ENCODE measurements at regions not wholly inside any gene's neighbourhood (a gene's known extent, or its start where the extent isn't known, plus 50 kb on each side); places are given as distances from the start of the nearest gene placed in this dataset.

DNA sequence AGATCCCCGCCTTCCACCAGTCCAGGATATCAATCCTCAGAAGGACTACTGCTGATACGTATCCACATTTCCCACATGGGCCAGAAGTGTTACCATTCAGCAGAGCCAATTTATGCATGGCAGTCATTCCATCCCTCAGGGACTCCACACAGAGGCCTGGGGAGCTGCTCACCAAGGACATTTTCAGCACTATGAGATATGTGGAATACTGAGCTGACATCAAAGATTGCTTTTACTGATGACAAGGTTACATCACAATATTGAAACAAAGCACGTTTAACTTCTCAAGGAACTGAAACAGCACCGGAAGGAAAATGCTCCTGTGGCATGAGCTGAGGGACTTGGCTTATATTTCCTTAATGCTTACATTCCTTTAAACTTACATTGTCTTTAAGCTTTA, 335.1 kb downstream of the BMPER start:
- Histone ChIP-seq H3K4me2 (no peak overlapping the region), H2AFZ (no peak overlapping the region), H3K79me2 (no peaks in the 10 kb centered on the region), H3K4me3 (no peak overlapping the region), H4K20me1 (ENCODE audit: insufficient read depth, poor library complexity, severe bottlenecking) (no peaks in the 10 kb centered on the region), H3K36me3 (replicated peaks; ENCODE audit: insufficient read depth, low read depth) (no peaks in the 10 kb centered on the region), H3K9me2 (replicated peaks; ENCODE audit: insufficient read depth) (no peaks in the 10 kb centered on the region), H3K9me3 (ENCODE audit: low read depth) (no peaks in the 10 kb centered on the region), H3K27ac (no peak overlapping the region), H3K4me1 (ENCODE audit: insufficient read depth) (no peaks in the 10 kb centered on the region), H3K27me3 (no peaks in the 10 kb centered on the region)
- no peak for TF ChIP-seq EZH2 (IDR thresholded peaks at IDR 0.05; ENCODE audit: borderline replicate concordance)
- TF ChIP-seq EZH2phosphoT487 (IDR thresholded peaks at IDR 0.05; ENCODE audit: low read depth, severe bottlenecking, unreplicated experiment) = no peak
- TF ChIP-seq, protein P1, sequence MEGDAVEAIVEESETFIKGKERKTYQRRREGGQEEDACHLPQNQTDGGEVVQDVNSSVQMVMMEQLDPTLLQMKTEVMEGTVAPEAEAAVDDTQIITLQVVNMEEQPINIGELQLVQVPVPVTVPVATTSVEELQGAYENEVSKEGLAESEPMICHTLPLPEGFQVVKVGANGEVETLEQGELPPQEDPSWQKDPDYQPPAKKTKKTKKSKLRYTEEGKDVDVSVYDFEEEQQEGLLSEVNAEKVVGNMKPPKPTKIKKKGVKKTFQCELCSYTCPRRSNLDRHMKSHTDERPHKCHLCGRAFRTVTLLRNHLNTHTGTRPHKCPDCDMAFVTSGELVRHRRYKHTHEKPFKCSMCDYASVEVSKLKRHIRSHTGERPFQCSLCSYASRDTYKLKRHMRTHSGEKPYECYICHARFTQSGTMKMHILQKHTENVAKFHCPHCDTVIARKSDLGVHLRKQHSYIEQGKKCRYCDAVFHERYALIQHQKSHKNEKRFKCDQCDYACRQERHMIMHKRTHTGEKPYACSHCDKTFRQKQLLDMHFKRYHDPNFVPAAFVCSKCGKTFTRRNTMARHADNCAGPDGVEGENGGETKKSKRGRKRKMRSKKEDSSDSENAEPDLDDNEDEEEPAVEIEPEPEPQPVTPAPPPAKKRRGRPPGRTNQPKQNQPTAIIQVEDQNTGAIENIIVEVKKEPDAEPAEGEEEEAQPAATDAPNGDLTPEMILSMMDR (IDR thresholded peaks at IDR 0.05; ENCODE audit: poor library complexity) = no peak
- 89% methylated on average over 4 of the region's 4 CpGs for WGBS (ENCODE audit: low lambda C conversion rate, missing lambda C conversion rate)
- DNase-seq (ENCODE audit: low spot score) = no peak

DNA sequence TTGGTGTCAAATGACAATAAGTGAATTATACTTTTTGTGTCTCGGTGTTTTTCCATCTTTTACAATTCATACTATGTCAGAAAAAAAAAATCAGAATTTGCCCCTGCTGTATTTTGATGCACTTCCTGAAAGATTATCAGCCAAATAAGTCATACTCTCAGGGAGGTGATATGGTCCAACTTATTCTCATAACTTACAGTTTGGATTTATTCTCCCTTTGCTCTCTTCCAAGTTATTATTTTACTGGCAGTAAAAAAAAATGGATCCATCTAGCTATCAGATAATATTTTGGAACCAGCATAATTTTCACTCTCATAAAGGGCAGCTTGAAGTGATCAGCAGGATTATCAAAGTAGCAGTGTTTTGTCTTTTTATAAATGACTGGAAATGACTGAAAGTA, 337.1 kb downstream of the BMPER start:
- Histone ChIP-seq H4K20me1 (ENCODE audit: insufficient read depth, poor library complexity, severe bottlenecking) (no peaks in the 10 kb centered on the region), H3K27ac (no peak overlapping the region), H3K9me3 (ENCODE audit: low read depth) (no peaks in the 10 kb centered on the region), H3K4me1 (ENCODE audit: insufficient read depth) (no peaks in the 10 kb centered on the region), H2AFZ (no peak overlapping the region), H3K4me3 (no peak overlapping the region), H3K9me2 (replicated peaks; ENCODE audit: insufficient read depth) (no peaks in the 10 kb centered on the region), H3K36me3 (replicated peaks; ENCODE audit: insufficient read depth, low read depth) (no peaks in the 10 kb centered on the region), H3K4me2 (no peak overlapping the region), H3K27me3 (no peaks in the 10 kb centered on the region), H3K79me2 (no peaks in the 10 kb centered on the region)
- no peak for DNase-seq (ENCODE audit: low spot score)
- no peak for TF ChIP-seq EZH2phosphoT487 (IDR thresholded peaks at IDR 0.05; ENCODE audit: low read depth, severe bottlenecking, unreplicated experiment)
- no peak for TF ChIP-seq EZH2 (IDR thresholded peaks at IDR 0.05; ENCODE audit: borderline replicate concordance)
- TF ChIP-seq, protein P1 (IDR thresholded peaks at IDR 0.05; ENCODE audit: poor library complexity) = no peak
- WGBS (ENCODE audit: low lambda C conversion rate, missing lambda C conversion rate) = 78% methylated on average over 1 of the region's 1 CpG

DNA sequence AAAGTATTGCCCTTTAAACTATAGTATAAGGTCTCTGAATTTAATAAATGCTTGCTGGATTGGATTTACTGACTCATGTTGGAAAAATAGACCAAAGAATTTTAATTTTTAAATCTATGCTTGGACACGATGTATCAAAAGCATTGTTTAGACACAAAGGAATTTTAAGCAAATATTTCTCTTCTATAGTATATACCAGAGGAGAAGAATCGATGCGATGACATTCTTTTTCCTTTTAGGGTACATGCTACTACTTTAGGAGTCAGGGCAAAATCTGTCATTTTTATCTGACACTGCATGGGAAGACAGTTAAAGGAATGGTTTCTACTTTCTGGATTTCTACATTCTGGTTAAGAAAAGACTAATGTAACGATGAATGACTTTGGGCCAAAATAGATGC, 339.9 kb downstream of the BMPER start:
- H3K27me3 ChIP-seq = no peaks in the 10 kb centered on the region
- H3K4me3 ChIP-seq = no peak overlapping the region
- no peaks in the 10 kb centered on the region for H3K9me3 ChIP-seq (ENCODE audit: low read depth)
- H3K4me1 ChIP-seq (ENCODE audit: insufficient read depth) = no peaks in the 10 kb centered on the region
- DNase-seq (ENCODE audit: low spot score) = no peak
- no peaks in the 10 kb centered on the region for H3K79me2 ChIP-seq
- no peak overlapping the region for H2AFZ ChIP-seq
- TF ChIP-seq, protein P1 (IDR thresholded peaks at IDR 0.05; ENCODE audit: poor library complexity) = no peak
- TF ChIP-seq EZH2 (IDR thresholded peaks at IDR 0.05; ENCODE audit: borderline replicate concordance) = no peak
- TF ChIP-seq EZH2phosphoT487 (IDR thresholded peaks at IDR 0.05; ENCODE audit: low read depth, severe bottlenecking, unreplicated experiment) = no peak
- no peaks in the 10 kb centered on the region for H3K9me2 ChIP-seq (replicated peaks; ENCODE audit: insufficient read depth)
- 93% methylated on average over 4 of the region's 4 CpGs for WGBS (ENCODE audit: low lambda C conversion rate, missing lambda C conversion rate)
- no peak overlapping the region for H3K27ac ChIP-seq
- no peaks in the 10 kb centered on the region for H3K36me3 ChIP-seq (replicated peaks; ENCODE audit: insufficient read depth, low read depth)
- no peaks in the 10 kb centered on the region for H4K20me1 ChIP-seq (ENCODE audit: insufficient read depth, poor library complexity, severe bottlenecking)
- no peak overlapping the region for H3K4me2 ChIP-seq

DNA sequence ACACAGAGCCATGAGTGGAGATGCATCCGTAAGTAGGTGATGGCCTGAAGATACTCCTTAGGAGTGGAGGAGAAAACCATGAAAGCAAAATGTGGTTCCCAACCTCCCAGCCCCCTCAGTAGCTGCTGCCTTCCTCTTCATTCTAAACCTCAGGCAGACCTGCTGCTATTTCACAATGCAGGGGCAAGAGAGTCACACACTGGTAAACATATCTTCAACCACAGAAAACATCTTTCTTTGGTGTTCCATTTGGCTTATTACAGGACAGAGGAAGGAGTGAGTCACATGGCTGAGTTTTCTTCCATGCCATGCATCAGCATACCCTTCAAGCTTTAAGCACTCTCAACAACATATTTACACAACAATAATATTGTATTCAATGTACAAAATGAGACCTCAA, 342.1 kb downstream of the BMPER start:
- TF ChIP-seq EZH2 (IDR thresholded peaks at IDR 0.05; ENCODE audit: borderline replicate concordance) (no peak), EZH2phosphoT487 (IDR thresholded peaks at IDR 0.05; ENCODE audit: low read depth, severe bottlenecking, unreplicated experiment) (no peak)
- TF ChIP-seq, protein P1 (IDR thresholded peaks at IDR 0.05; ENCODE audit: poor library complexity) = no peak
- Histone ChIP-seq H3K36me3 (replicated peaks; ENCODE audit: insufficient read depth, low read depth) (no peaks in the 10 kb centered on the region), H3K4me2 (no peak overlapping the region), H3K9me2 (replicated peaks; ENCODE audit: insufficient read depth) (no peaks in the 10 kb centered on the region), H3K27me3 (no peaks in the 10 kb centered on the region), H4K20me1 (ENCODE audit: insufficient read depth, poor library complexity, severe bottlenecking) (no peaks in the 10 kb centered on the region), H3K4me1 (ENCODE audit: insufficient read depth) (no peaks in the 10 kb centered on the region), H2AFZ (no peak overlapping the region), H3K9me3 (ENCODE audit: low read depth) (no peaks in the 10 kb centered on the region), H3K79me2 (no peaks in the 10 kb centered on the region), H3K4me3 (no peak overlapping the region), H3K27ac (no peak overlapping the region)
- DNase-seq (ENCODE audit: low spot score) = no peak
- WGBS (ENCODE audit: low lambda C conversion rate, missing lambda C conversion rate) = 84% methylated on average over 1 of the region's 1 CpG
